ENCODE measurements at regions not wholly inside any gene's neighbourhood (a gene's known extent, or its start where the extent isn't known, plus 50 kb on each side); places are given as distances from the start of the nearest gene placed in this dataset.

DNA sequence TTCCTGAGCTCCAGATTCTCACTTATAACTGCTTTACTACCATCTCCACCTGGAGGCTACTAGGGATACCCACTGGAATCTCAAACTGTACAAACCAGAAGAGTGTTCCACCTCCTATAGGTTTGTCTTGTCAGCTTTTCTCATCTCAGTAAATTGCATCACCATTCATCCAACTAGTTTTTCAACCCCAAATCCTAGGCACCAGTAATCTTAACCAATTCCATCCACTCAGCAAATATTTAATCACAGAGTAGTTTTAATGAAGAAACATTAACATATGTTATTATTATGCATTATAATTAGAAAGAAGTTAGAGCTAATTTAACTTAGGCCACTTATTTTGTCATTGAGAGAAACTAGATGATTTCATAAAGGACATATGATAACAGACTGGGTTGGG is 635.0 kb downstream of the DCDC2C start:
- TF ChIP-seq, protein P1, sequence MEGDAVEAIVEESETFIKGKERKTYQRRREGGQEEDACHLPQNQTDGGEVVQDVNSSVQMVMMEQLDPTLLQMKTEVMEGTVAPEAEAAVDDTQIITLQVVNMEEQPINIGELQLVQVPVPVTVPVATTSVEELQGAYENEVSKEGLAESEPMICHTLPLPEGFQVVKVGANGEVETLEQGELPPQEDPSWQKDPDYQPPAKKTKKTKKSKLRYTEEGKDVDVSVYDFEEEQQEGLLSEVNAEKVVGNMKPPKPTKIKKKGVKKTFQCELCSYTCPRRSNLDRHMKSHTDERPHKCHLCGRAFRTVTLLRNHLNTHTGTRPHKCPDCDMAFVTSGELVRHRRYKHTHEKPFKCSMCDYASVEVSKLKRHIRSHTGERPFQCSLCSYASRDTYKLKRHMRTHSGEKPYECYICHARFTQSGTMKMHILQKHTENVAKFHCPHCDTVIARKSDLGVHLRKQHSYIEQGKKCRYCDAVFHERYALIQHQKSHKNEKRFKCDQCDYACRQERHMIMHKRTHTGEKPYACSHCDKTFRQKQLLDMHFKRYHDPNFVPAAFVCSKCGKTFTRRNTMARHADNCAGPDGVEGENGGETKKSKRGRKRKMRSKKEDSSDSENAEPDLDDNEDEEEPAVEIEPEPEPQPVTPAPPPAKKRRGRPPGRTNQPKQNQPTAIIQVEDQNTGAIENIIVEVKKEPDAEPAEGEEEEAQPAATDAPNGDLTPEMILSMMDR (IDR thresholded peaks at IDR 0.05), result no peak
- TF ChIP-seq POLR2A (IDR thresholded peaks at IDR 0.05), result no peak

All from thyroid gland (tissue), 4 donors.